OCI-LY1 (cell line): ENCODE measurements at regions not wholly inside any gene's neighbourhood (a gene's known extent, or its start where the extent isn't known, plus 50 kb on each side); places are given as distances from the start of the nearest gene placed in this dataset.

Experiments
- H2AFZ ChIP-seq: fragments of 200-600 bp; sonication (generic), shearing (Covaris generic); 2 replicates; pipeline ENCODE4 v1.6.0; 2014; ENCODE audit warnings: antibody characterized with exemption, mild to moderate bottlenecking, low read length
- H3F3A ChIP-seq: fragments of 200-600 bp; sonication (generic), shearing (Covaris generic); 2 replicates; pipeline ENCODE4 v1.6.0; 2014; ENCODE audit warnings: mild to moderate bottlenecking, antibody characterized with exemption, low read length, moderate library complexity; ENCODE audit not compliant: insufficient read depth
- H3K27ac ChIP-seq: fragments of 200-600 bp; sonication (generic); 2 replicates; pipeline ENCODE4 v1.5.1; 2014; ENCODE audit warnings: low read length, mixed run types, mild to moderate bottlenecking, low read depth; ENCODE audit not compliant: poor library complexity, severe bottlenecking
- H3K27me3 ChIP-seq: fragments of 200-600 bp; sonication (generic); 2 replicates; pipeline ENCODE4 v1.6.0; 2014; ENCODE audit warnings: antibody characterized with exemption, mild to moderate bottlenecking, low read length, moderate library complexity; ENCODE audit not compliant: insufficient read depth
- H3K36me3 ChIP-seq: fragments of 200-600 bp; sonication (generic); 2 replicates; pipeline ENCODE4 v1.6.1; 2014; ENCODE audit warnings: mild to moderate bottlenecking, antibody characterized with exemption, low read length, moderate library complexity, mixed read lengths; ENCODE audit not compliant: insufficient read depth
- H3K4me1 ChIP-seq: fragments of 200-600 bp; sonication (generic); 2 replicates; pipeline ENCODE4 v1.5.1; 2014; ENCODE audit warnings: mild to moderate bottlenecking, low read length, moderate library complexity; ENCODE audit not compliant: insufficient read depth, severe bottlenecking
- H3K4me2 ChIP-seq: fragments of 200-600 bp; sonication (generic), shearing (Covaris generic); 2 replicates; pipeline ENCODE4 v1.6.1; 2014; ENCODE audit warnings: low read length
- H3K4me3 ChIP-seq: fragments of 200-600 bp; sonication (generic); 2 replicates; pipeline ENCODE4 v1.5.1; 2014; ENCODE audit warnings: low read length, low read depth, mild to moderate bottlenecking, mixed read lengths; ENCODE audit not compliant: poor library complexity, severe bottlenecking
- H3K79me2 ChIP-seq: fragments of 200-600 bp; shearing (Covaris generic); 2 replicates; pipeline ENCODE4 v1.6.1; 2016; ENCODE audit warnings: mixed run types, low read length, mixed read lengths; ENCODE audit not compliant: insufficient read depth
- H3K9ac ChIP-seq: fragments of 200-600 bp; sonication (generic), shearing (Covaris generic); 2 replicates; pipeline ENCODE4 v1.6.1; 2014; ENCODE audit warnings: mild to moderate bottlenecking, low read length, mixed read lengths
- H3K9me2 ChIP-seq: fragments of 200-600 bp; sonication (generic), shearing (Covaris generic); 2 replicates; pipeline ENCODE4 v1.6.1; 2014; ENCODE audit warnings: low read depth, mild to moderate bottlenecking, low read length, mixed read lengths
- H3K9me3 ChIP-seq: fragments of 200-600 bp; shearing (Covaris generic); 2 replicates; pipeline ENCODE4 v1.6.1; 2014; ENCODE audit warnings: low read length, mixed read lengths
- H4K20me1 ChIP-seq: fragments of 200-600 bp; sonication (generic), shearing (Covaris generic); 2 replicates; pipeline ENCODE4 v1.6.0; 2016; ENCODE audit warnings: mild to moderate bottlenecking, low read length; ENCODE audit not compliant: insufficient read depth
- EZH2 ChIP-seq: fragments of 200-600 bp; sonication (generic), shearing (Covaris generic); IDR thresholded peaks from 2 replicates; pipeline ENCODE4 v1.8.0; 2017; ENCODE audit warnings: borderline replicate concordance, mixed run types, mild to moderate bottlenecking, antibody characterized with exemption, low read length, moderate library complexity, mixed read lengths
- TF ChIP-seq, protein P1 (sequence below): fragments of 200-600 bp; sonication (generic), shearing (Covaris generic); IDR thresholded peaks from 2 replicates; pipeline ENCODE4 v1.5.1; 2017; ENCODE audit warnings: mild to moderate bottlenecking, antibody characterized with exemption, low read length, moderate library complexity, mixed read lengths

DNA sequence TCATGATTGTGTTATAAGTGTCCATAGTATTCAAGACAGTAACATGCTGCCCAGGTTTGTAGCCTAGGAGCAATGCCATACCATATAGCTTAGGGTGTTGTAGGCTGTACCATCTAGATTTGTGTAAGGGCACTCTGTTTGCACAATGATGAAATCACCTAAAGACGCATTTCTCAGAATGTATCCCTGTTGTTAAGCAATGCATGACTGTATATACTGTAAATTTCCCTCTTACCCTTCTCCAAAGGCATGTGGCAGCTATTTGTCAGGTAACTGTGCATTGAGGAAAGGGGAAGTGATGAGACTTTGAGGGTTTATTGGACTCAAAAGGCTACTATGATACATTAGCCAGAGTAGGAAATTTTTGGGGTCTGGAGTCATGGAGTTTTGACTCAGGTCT lies 180.8 kb downstream of the VAPA start:
- H3K4me3 ChIP-seq, result no peak overlapping the region
- no peak for TF ChIP-seq EZH2
- TF ChIP-seq, protein P1, sequence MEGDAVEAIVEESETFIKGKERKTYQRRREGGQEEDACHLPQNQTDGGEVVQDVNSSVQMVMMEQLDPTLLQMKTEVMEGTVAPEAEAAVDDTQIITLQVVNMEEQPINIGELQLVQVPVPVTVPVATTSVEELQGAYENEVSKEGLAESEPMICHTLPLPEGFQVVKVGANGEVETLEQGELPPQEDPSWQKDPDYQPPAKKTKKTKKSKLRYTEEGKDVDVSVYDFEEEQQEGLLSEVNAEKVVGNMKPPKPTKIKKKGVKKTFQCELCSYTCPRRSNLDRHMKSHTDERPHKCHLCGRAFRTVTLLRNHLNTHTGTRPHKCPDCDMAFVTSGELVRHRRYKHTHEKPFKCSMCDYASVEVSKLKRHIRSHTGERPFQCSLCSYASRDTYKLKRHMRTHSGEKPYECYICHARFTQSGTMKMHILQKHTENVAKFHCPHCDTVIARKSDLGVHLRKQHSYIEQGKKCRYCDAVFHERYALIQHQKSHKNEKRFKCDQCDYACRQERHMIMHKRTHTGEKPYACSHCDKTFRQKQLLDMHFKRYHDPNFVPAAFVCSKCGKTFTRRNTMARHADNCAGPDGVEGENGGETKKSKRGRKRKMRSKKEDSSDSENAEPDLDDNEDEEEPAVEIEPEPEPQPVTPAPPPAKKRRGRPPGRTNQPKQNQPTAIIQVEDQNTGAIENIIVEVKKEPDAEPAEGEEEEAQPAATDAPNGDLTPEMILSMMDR, result no peak
- no peak overlapping the region for H3K9ac ChIP-seq
- no peak overlapping the region for H3K27ac ChIP-seq
- no peaks in the 10 kb centered on the region for H4K20me1 ChIP-seq
- H3K4me1 ChIP-seq, result no peaks in the 10 kb centered on the region
- H3K79me2 ChIP-seq, result no peaks in the 10 kb centered on the region
- no peaks in the 10 kb centered on the region for H3K9me3 ChIP-seq
- no peak overlapping the region for H2AFZ ChIP-seq
- H3K36me3 ChIP-seq, result no peaks in the 10 kb centered on the region
- H3K4me2 ChIP-seq, result no peak overlapping the region
- H3K9me2 ChIP-seq, result no peaks in the 10 kb centered on the region
- H3K27me3 ChIP-seq, result 0 out of 2 replicates have a peak, but pooled peaks cover 4% of the 10 kb centered on the region
- no peaks in the 10 kb centered on the region for H3F3A ChIP-seq

DNA sequence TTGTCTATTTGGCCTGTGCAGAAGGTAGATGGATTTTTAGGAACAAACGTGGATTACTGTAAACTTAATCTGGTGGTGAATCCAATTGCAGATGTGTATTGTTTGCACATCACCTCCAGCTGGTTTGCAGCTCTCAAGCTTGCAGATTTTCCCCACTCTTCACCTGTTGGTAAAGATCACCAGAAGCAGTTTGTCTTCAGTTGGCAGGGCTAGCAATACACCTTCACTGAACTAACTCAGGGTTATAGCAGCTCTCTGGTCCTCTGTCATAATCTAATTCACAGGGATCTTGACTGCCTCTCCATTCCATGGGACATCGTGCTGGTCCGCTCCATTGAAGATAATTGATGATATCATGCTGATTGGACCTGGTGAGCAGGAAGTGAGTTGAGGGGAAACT lies 181.5 kb downstream of the VAPA start:
- Histone ChIP-seq H3K4me2 (no peak overlapping the region), H3K27ac (no peak overlapping the region), H3K79me2 (no peaks in the 10 kb centered on the region), H3K9me2 (no peaks in the 10 kb centered on the region), H3K27me3 (0 out of 2 replicates have a peak, but pooled peaks cover 4% of the 10 kb centered on the region), H3K4me3 (no peak overlapping the region), H2AFZ (no peak overlapping the region), H3K9ac (no peak overlapping the region), H3K9me3 (no peaks in the 10 kb centered on the region), H4K20me1 (no peaks in the 10 kb centered on the region), H3K4me1 (no peaks in the 10 kb centered on the region), H3K36me3 (no peaks in the 10 kb centered on the region), H3F3A (no peaks in the 10 kb centered on the region)
- TF ChIP-seq, protein P1, result no peak
- TF ChIP-seq EZH2, result no peak

DNA sequence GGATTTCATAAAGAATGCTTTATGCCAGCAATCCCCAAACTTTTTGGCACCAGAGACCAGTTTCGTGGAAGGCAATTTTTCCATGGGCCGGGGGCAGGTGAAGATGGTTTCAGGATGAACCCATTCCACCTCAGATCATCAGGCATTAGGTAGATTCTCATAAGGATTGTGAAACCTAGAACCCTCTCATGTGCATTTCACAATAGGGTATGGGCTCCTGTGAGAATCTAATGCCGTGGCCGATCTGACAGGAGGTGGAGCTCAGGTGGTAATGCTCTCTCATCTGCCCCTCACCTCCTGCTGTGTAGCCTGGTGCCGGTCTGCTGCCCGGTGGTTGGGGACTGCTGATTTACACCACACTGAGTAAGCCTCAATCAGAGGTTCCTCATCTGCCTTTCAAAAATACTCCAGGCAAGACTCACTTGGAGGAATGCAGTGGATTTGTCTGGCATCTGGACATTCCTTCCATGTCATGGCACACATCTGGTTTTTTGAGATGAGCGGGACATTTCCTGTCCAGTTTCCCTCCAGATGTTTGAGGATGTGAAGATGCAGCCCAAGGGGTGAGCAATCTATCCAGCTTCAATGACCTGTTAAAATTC lies 185.8 kb downstream of the VAPA start:
- H3K4me2 ChIP-seq, result no peak overlapping the region
- H4K20me1 ChIP-seq, result no peaks in the 10 kb centered on the region
- H3F3A ChIP-seq, result no peaks in the 10 kb centered on the region
- no peaks in the 10 kb centered on the region for H3K27me3 ChIP-seq
- H3K27ac ChIP-seq, result no peak overlapping the region
- H3K36me3 ChIP-seq, result no peaks in the 10 kb centered on the region
- H3K9ac ChIP-seq, result no peak overlapping the region
- H3K4me3 ChIP-seq, result no peak overlapping the region
- H3K9me3 ChIP-seq, result no peaks in the 10 kb centered on the region
- H3K9me2 ChIP-seq, result no peaks in the 10 kb centered on the region
- TF ChIP-seq, protein P1, result no peak
- TF ChIP-seq EZH2, result no peak
- H3K4me1 ChIP-seq, result no peaks in the 10 kb centered on the region
- H3K79me2 ChIP-seq, result no peaks in the 10 kb centered on the region
- no peak overlapping the region for H2AFZ ChIP-seq
